GM12878 (cell line): ENCODE measurements at regions not wholly inside any gene's neighbourhood (a gene's known extent, or its start where the extent isn't known, plus 50 kb on each side); places are given as distances from the start of the nearest gene placed in this dataset.

Source experiments
- CEBPB ChIP-seq, 2 experiments: fragments of 150-350 bp in 1 of 2; IDR thresholded peaks; 2 replicates each; pipeline ENCODE4 v1.6.1; 2012 to 2014; ENCODE audit warnings: low read depth in 2 of 2, low read length in 2 of 2, borderline replicate concordance in 1 of 2, inconsistent platforms in 1 of 2
- CREB1 ChIP-seq: IDR thresholded peaks from 2 replicates; pipeline ENCODE4 v1.6.1; 2012; ENCODE audit warnings: low read depth, mild to moderate bottlenecking, inconsistent platforms
- HDAC6 ChIP-seq: fragments of 200-600 bp; sonication (generic); IDR thresholded peaks from one replicate; pipeline ENCODE4 v1.8.0; 2017; ENCODE audit warnings: antibody characterized with exemption; ENCODE audit not compliant: unreplicated experiment
- NFIC ChIP-seq: IDR thresholded peaks from 2 replicates; pipeline ENCODE4 v1.6.1; 2012; ENCODE audit warnings: low read depth, mild to moderate bottlenecking, inconsistent platforms, low read length, moderate library complexity
- RAD21 ChIP-seq: IDR thresholded peaks from 2 replicates; pipeline ENCODE4 v1.6.1; 2011; ENCODE audit warnings: mild to moderate bottlenecking, low read depth, low read length, moderate library complexity; ENCODE audit not compliant: insufficient read depth
- RFX5 ChIP-seq: IDR thresholded peaks from 2 replicates; pipeline ENCODE4 v1.6.1; 2011; ENCODE audit warnings: low read depth, low read length, improper control_type of control experiment
- SMC3 ChIP-seq: IDR thresholded peaks from 2 replicates; pipeline ENCODE4 v1.6.1; 2011; ENCODE audit warnings: low read length, improper control_type of control experiment, borderline replicate concordance
- SP1 ChIP-seq: IDR thresholded peaks from one replicate; pipeline ENCODE4 v1.6.1; 2011; ENCODE audit warnings: low read depth, low read length
- SPI1 ChIP-seq: IDR thresholded peaks from 2 replicates; pipeline ENCODE4 v1.6.1; 2011; ENCODE audit warnings: low read depth, mild to moderate bottlenecking, low read length, moderate library complexity, borderline replicate concordance; ENCODE audit not compliant: insufficient read depth
- TF ChIP-seq, protein P1 (sequence below), 3 experiments: IDR thresholded peaks in 2 of 3; conservative IDR thresholded peaks in 1 of 3; 2 replicates each; pipeline ENCODE4 v1.5.1; 2011; ENCODE audit warnings: low read depth in 3 of 3, low read length in 3 of 3, mild to moderate bottlenecking in 3 of 3, control low read depth in 2 of 3, moderate library complexity in 2 of 3, inconsistent platforms in 1 of 3, mixed read lengths in 1 of 3; ENCODE audit not compliant: control insufficient read depth in 2 of 3, insufficient read depth in 1 of 3; ENCODE audit errors: extremely low read depth in 1 of 3
- TF ChIP-seq, protein P2 (sequence below): fragments of 450-650 bp; IDR thresholded peaks from 2 replicates; pipeline ENCODE4 v1.6.1; 2016; ENCODE audit warnings: mild to moderate bottlenecking, moderate library complexity, borderline replicate concordance
- TF ChIP-seq, protein P3 (sequence below): fragments of 450-650 bp; IDR thresholded peaks from 2 replicates; pipeline ENCODE4 v1.6.1; 2017; ENCODE audit warnings: antibody characterized with exemption, mild to moderate bottlenecking, moderate library complexity

DNA sequence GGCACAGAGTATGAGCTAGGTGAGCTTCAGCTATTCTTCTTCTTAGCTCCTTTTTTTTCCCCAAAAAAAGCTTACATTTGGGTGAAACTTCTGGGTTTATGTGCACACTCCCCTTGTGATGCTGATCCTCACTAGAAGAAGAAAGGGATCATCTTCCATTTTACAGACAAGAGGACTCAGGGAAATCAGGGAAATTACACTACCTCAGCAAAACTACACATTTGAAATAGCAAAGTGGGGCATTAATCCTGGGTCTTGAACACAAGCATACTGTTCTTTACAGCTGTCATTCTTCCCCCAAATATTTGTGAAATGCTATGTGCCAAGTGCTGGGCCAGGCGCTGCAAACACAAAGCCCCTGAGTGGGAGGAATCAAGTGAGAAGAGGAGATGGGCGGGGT, 68.6 kb upstream of the NFIL3 start:
- TF ChIP-seq, protein P1, sequence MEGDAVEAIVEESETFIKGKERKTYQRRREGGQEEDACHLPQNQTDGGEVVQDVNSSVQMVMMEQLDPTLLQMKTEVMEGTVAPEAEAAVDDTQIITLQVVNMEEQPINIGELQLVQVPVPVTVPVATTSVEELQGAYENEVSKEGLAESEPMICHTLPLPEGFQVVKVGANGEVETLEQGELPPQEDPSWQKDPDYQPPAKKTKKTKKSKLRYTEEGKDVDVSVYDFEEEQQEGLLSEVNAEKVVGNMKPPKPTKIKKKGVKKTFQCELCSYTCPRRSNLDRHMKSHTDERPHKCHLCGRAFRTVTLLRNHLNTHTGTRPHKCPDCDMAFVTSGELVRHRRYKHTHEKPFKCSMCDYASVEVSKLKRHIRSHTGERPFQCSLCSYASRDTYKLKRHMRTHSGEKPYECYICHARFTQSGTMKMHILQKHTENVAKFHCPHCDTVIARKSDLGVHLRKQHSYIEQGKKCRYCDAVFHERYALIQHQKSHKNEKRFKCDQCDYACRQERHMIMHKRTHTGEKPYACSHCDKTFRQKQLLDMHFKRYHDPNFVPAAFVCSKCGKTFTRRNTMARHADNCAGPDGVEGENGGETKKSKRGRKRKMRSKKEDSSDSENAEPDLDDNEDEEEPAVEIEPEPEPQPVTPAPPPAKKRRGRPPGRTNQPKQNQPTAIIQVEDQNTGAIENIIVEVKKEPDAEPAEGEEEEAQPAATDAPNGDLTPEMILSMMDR (IDR thresholded peaks at IDR 0.05 in 2 of 3, conservative IDR thresholded peaks at IDR 0.05 in 1 of 3; ENCODE audit: control insufficient read depth in 2 of 3, extremely low read depth in 1 of 3, insufficient read depth in 1 of 3, low read depth in 3 of 3, low read length in 3 of 3): no peak
- no peak for TF ChIP-seq RAD21
- no peak for TF ChIP-seq SMC3
- no peak for TF ChIP-seq NFIC
- TF ChIP-seq, protein P2, sequence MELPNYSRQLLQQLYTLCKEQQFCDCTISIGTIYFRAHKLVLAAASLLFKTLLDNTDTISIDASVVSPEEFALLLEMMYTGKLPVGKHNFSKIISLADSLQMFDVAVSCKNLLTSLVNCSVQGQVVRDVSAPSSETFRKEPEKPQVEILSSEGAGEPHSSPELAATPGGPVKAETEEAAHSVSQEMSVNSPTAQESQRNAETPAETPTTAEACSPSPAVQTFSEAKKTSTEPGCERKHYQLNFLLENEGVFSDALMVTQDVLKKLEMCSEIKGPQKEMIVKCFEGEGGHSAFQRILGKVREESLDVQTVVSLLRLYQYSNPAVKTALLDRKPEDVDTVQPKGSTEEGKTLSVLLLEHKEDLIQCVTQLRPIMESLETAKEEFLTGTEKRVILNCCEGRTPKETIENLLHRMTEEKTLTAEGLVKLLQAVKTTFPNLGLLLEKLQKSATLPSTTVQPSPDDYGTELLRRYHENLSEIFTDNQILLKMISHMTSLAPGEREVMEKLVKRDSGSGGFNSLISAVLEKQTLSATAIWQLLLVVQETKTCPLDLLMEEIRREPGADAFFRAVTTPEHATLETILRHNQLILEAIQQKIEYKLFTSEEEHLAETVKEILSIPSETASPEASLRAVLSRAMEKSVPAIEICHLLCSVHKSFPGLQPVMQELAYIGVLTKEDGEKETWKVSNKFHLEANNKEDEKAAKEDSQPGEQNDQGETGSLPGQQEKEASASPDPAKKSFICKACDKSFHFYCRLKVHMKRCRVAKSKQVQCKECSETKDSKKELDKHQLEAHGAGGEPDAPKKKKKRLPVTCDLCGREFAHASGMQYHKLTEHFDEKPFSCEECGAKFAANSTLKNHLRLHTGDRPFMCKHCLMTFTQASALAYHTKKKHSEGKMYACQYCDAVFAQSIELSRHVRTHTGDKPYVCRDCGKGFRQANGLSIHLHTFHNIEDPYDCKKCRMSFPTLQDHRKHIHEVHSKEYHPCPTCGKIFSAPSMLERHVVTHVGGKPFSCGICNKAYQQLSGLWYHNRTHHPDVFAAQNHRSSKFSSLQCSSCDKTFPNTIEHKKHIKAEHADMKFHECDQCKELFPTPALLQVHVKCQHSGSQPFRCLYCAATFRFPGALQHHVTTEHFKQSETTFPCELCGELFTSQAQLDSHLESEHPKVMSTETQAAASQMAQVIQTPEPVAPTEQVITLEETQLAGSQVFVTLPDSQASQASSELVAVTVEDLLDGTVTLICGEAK: no peak
- TF ChIP-seq, protein P3, sequence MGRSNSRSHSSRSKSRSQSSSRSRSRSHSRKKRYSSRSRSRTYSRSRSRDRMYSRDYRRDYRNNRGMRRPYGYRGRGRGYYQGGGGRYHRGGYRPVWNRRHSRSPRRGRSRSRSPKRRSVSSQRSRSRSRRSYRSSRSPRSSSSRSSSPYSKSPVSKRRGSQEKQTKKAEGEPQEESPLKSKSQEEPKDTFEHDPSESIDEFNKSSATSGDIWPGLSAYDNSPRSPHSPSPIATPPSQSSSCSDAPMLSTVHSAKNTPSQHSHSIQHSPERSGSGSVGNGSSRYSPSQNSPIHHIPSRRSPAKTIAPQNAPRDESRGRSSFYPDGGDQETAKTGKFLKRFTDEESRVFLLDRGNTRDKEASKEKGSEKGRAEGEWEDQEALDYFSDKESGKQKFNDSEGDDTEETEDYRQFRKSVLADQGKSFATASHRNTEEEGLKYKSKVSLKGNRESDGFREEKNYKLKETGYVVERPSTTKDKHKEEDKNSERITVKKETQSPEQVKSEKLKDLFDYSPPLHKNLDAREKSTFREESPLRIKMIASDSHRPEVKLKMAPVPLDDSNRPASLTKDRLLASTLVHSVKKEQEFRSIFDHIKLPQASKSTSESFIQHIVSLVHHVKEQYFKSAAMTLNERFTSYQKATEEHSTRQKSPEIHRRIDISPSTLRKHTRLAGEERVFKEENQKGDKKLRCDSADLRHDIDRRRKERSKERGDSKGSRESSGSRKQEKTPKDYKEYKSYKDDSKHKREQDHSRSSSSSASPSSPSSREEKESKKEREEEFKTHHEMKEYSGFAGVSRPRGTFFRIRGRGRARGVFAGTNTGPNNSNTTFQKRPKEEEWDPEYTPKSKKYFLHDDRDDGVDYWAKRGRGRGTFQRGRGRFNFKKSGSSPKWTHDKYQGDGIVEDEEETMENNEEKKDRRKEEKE: no peak
- TF ChIP-seq RFX5: no peak
- TF ChIP-seq CREB1: no peak
- no peak for TF ChIP-seq CEBPB (IDR thresholded peaks at IDR 0.05; ENCODE audit: borderline replicate concordance in 1 of 2, low read depth in 2 of 2, low read length in 2 of 2)
- TF ChIP-seq SPI1: no peak
- TF ChIP-seq SP1: no peak
- TF ChIP-seq HDAC6: no peak
